Keratinocyte (primary cell): ENCODE measurements at regions not wholly inside any gene's neighbourhood (a gene's known extent, or its start where the extent isn't known, plus 50 kb on each side); places are given as distances from the start of the nearest gene placed in this dataset.

ENCODE experiments used
- DNase-seq: peaks from one replicate; pipeline ENCODE4 v3.0.0-alpha.2; 2011; ENCODE audit warnings: low read depth, missing footprints, low spot score
- FAIRE-seq: peaks from 2 replicates; lab custom pipeline; 2011; peaks lifted over from hg19 to GRCh38; lab: Jason Lieb, UNC
- H2AFZ ChIP-seq: 2 replicates; pipeline ENCODE4 v1.6.0; 2012; ENCODE audit warnings: low read length, control low read depth, inconsistent platforms; ENCODE audit not compliant: control insufficient read depth
- H3K27ac ChIP-seq: 2 replicates; pipeline ENCODE4 v1.5.1; 2011; ENCODE audit warnings: low read length; ENCODE audit not compliant: control insufficient read depth, insufficient read depth
- H3K27me3 ChIP-seq: 3 replicates; pipeline ENCODE4 v1.6.0; 2011; ENCODE audit warnings: low read length; ENCODE audit not compliant: control insufficient read depth, insufficient read depth; ENCODE audit errors: extremely low read depth
- H3K36me3 ChIP-seq, 2 experiments: 2 replicates in 1 of 2; 3 replicates in 1 of 2; pipeline ENCODE4 v1.5.1; 2011; ENCODE audit warnings: low read length in 2 of 2, mild to moderate bottlenecking in 1 of 2; ENCODE audit not compliant: control insufficient read depth in 2 of 2, insufficient read depth in 2 of 2; ENCODE audit errors: extremely low read depth in 1 of 2
- H3K4me1 ChIP-seq: 3 replicates; pipeline ENCODE4 v1.5.1; 2011; ENCODE audit warnings: low read length; ENCODE audit not compliant: control insufficient read depth, insufficient read depth; ENCODE audit errors: extremely low read depth
- H3K4me2 ChIP-seq: 3 replicates; pipeline ENCODE4 v1.6.0; 2011; ENCODE audit warnings: low read depth, low read length; ENCODE audit not compliant: control insufficient read depth, insufficient read depth; ENCODE audit errors: extremely low read depth
- H3K4me3 ChIP-seq, 3 experiments: fragments of 200-600 bp in 1 of 3; sonication (generic) in 1 of 3; 2 replicates in 2 of 3; 3 replicates in 1 of 3; pipeline ENCODE4 v1.5.1; 2011 to 2016; ENCODE audit warnings: low read length in 3 of 3, mild to moderate bottlenecking in 3 of 3, control low read depth in 2 of 3, inconsistent platforms in 1 of 3, low read depth in 1 of 3, mixed read lengths in 1 of 3, mixed run types in 1 of 3, moderate library complexity in 1 of 3; ENCODE audit not compliant: control insufficient read depth in 2 of 3, insufficient read depth in 2 of 3; ENCODE audit errors: extremely low read depth in 1 of 3
- H3K79me2 ChIP-seq: 2 replicates; pipeline ENCODE4 v1.6.0; 2012; ENCODE audit warnings: low read length; ENCODE audit not compliant: control insufficient read depth, insufficient read depth
- H3K9ac ChIP-seq: 3 replicates; pipeline ENCODE4 v1.6.0; 2011; ENCODE audit warnings: low read length; ENCODE audit not compliant: control insufficient read depth, insufficient read depth; ENCODE audit errors: extremely low read depth
- H3K9me1 ChIP-seq: 3 replicates; pipeline ENCODE4 v1.6.0; 2011; ENCODE audit warnings: low read length; ENCODE audit not compliant: control insufficient read depth, insufficient read depth; ENCODE audit errors: extremely low read depth
- H3K9me3 ChIP-seq: 2 replicates; pipeline ENCODE4 v1.5.1; 2012; ENCODE audit warnings: low read depth, low read length; ENCODE audit not compliant: control insufficient read depth
- H4K20me1 ChIP-seq: 3 replicates; pipeline ENCODE4 v1.6.0; 2011; ENCODE audit warnings: low read length; ENCODE audit not compliant: control insufficient read depth, insufficient read depth; ENCODE audit errors: extremely low read depth
- EZH2 ChIP-seq: IDR thresholded peaks from one replicate; pipeline ENCODE4 v1.6.1; 2012; ENCODE audit warnings: inconsistent platforms, mild to moderate bottlenecking, low read length, moderate library complexity
- dilution Hi-C: fragments of 300-500 bp; cut with MboI; formaldehyde crosslinking; loops from one replicate; pipeline ENCODE4 v1.7.0; 2020; ENCODE audit warnings: low sequenced_read_pairs; ENCODE audit not compliant: extremely low pct_ligation_motif_present
- TF ChIP-seq, protein P1 (sequence below), 3 experiments: IDR thresholded peaks in 1 of 3; conservative IDR thresholded peaks in 1 of 3; optimal IDR thresholded peaks in 1 of 3; 2 replicates in 2 of 3; 3 replicates in 1 of 3; pipeline versions ENCODE3 to v1.5.1; 2011; ENCODE audit warnings: low read length in 3 of 3, mild to moderate bottlenecking in 3 of 3, moderate library complexity in 2 of 3, control low read depth in 1 of 3, inconsistent platforms in 1 of 3; ENCODE audit not compliant: insufficient read depth in 2 of 3; ENCODE audit errors: extremely low read depth in 1 of 3

DNA sequence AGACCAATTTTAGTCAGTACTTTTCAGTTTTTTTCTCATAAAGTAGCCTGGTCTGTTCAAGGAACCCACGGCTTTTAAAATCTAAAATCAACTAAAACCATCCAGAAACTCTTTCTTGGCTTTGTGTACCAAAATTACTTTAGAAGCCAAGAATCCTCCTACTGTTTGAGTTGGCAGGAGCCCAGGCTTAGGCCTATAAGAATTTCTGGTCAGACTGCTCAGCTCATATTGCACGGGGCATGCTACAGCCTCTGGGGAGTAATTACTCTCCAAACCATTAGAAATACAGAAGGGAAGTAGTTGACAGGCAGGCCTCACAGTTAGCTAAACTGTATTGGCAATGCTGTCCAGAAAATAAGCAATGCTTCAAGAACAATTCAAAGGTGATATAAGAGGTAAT, 1862.9 kb upstream of the RAG2 start:
- no peak overlapping the region for H3K4me3 ChIP-seq
- H3K9ac ChIP-seq, result no peak overlapping the region
- no peak overlapping the region for H3K27ac ChIP-seq
- peaks cover 5% of the 10 kb centered on the region for H3K9me3 ChIP-seq
- no peaks in the 10 kb centered on the region for H4K20me1 ChIP-seq
- H3K9me1 ChIP-seq, result no peaks in the 10 kb centered on the region
- TF ChIP-seq, protein P1, sequence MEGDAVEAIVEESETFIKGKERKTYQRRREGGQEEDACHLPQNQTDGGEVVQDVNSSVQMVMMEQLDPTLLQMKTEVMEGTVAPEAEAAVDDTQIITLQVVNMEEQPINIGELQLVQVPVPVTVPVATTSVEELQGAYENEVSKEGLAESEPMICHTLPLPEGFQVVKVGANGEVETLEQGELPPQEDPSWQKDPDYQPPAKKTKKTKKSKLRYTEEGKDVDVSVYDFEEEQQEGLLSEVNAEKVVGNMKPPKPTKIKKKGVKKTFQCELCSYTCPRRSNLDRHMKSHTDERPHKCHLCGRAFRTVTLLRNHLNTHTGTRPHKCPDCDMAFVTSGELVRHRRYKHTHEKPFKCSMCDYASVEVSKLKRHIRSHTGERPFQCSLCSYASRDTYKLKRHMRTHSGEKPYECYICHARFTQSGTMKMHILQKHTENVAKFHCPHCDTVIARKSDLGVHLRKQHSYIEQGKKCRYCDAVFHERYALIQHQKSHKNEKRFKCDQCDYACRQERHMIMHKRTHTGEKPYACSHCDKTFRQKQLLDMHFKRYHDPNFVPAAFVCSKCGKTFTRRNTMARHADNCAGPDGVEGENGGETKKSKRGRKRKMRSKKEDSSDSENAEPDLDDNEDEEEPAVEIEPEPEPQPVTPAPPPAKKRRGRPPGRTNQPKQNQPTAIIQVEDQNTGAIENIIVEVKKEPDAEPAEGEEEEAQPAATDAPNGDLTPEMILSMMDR (optimal IDR thresholded peaks at IDR 0.05 in 1 of 3, IDR thresholded peaks at IDR 0.05 in 1 of 3, conservative IDR thresholded peaks at IDR 0.05 in 1 of 3; ENCODE audit: extremely low read depth in 1 of 3, insufficient read depth in 2 of 3, low read length in 3 of 3), result no peak
- no peak overlapping the region for H3K4me2 ChIP-seq
- dilution Hi-C loops, result no loop called here
- no peaks in the 10 kb centered on the region for H3K36me3 ChIP-seq
- FAIRE-seq (no peak), DNase-seq (no peak)
- H3K79me2 ChIP-seq, result no peaks in the 10 kb centered on the region
- no peaks in the 10 kb centered on the region for H3K27me3 ChIP-seq
- H3K4me1 ChIP-seq, result no peaks in the 10 kb centered on the region
- H2AFZ ChIP-seq, result no peak overlapping the region

DNA sequence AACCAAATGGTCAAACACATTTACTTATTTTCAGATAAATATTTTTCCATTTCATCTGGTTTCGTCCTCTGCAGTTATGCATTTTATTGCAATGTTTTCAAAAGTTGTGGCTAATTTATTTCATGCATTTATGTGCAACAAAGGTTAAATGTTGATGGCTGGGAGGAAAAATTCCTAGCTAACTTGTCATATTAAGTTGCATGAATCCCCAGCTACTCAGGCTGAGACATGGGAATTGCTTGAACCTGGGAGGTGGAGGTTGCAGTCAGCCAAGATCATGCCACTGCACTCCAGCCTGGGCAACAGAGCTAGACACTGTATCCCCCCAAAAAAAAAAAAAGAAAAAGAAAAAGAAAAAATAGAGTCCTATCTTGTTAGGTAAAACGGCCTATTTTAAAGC, 1862.4 kb upstream of the RAG2 start:
- Histone ChIP-seq H3K4me2 (no peak overlapping the region), H3K27ac (no peak overlapping the region), H4K20me1 (no peaks in the 10 kb centered on the region), H3K79me2 (no peaks in the 10 kb centered on the region), H3K4me1 (no peaks in the 10 kb centered on the region), H3K9me1 (no peaks in the 10 kb centered on the region), H3K27me3 (no peaks in the 10 kb centered on the region), H3K9me3 (peaks cover 5% of the 10 kb centered on the region), H3K4me3 (no peak overlapping the region), H3K9ac (no peak overlapping the region), H3K36me3 (no peaks in the 10 kb centered on the region), H2AFZ (no peak overlapping the region)
- FAIRE-seq (no peak), DNase-seq (no peak)
- dilution Hi-C loops, result no loop called here
- TF ChIP-seq, protein P1 (optimal IDR thresholded peaks at IDR 0.05 in 1 of 3, IDR thresholded peaks at IDR 0.05 in 1 of 3, conservative IDR thresholded peaks at IDR 0.05 in 1 of 3; ENCODE audit: extremely low read depth in 1 of 3, insufficient read depth in 2 of 3, low read length in 3 of 3), result no peak
- no peak for TF ChIP-seq EZH2
